GM23338 (cell line): ENCODE measurements at regions not wholly inside any gene's neighbourhood (a gene's known extent, or its start where the extent isn't known, plus 50 kb on each side); places are given as distances from the start of the nearest gene placed in this dataset.
"Not testable (repeated sequence)": the region's sequence is repeated elsewhere in the genome, so short reads cannot be mapped to it uniquely, and the experiment has no call there.

Experiments used
- JUNB ChIP-seq: IDR thresholded peaks from one replicate; pipeline ENCODE4 v1.6.1; 2016; ENCODE audit warnings: antibody characterized with exemption; ENCODE audit not compliant: unreplicated experiment
- POLR2AphosphoS5 ChIP-seq: IDR thresholded peaks from 2 replicates; pipeline ENCODE4 v1.6.1; 2016; ENCODE audit warnings: antibody characterized with exemption, low read depth
- ZNF114 ChIP-seq: fragments of 250-450 bp; sonication (Bioruptor Pico); IDR thresholded peaks from 2 replicates; pipeline ENCODE4 v1.5.0; 2020; ENCODE audit warnings: mild to moderate bottlenecking, moderate library complexity

- not testable (repeated sequence) for TF ChIP-seq ZNF114 (CRISPR knock-in tag); POLR2AphosphoS5; JUNB
Observed at GRCh38 chr5:42003852-42004251, 78.8 kb downstream of the FBXO4 start.
